Large intestine (tissue), 3 donors: ENCODE measurements at regions not wholly inside any gene's neighbourhood (a gene's known extent, or its start where the extent isn't known, plus 50 kb on each side); places are given as distances from the start of the nearest gene placed in this dataset.

Experiments
- DNase-seq, 2 donors: peaks; one replicate each; pipeline versions ENCODE4 v3.0.0 to v3.0.0-alpha.2; 2013
- H3K27ac ChIP-seq: one replicate; pipeline ENCODE4 v1.5.1; 2013; ENCODE audit warnings: low read length
- H3K27me3 ChIP-seq: 2 replicates; pipeline ENCODE4 v1.6.1; 2013; ENCODE audit warnings: low read length; ENCODE audit not compliant: control insufficient read depth, insufficient read depth
- H3K36me3 ChIP-seq: 2 replicates; pipeline ENCODE4 v1.6.1; 2013; ENCODE audit warnings: low read length; ENCODE audit not compliant: control insufficient read depth, insufficient read depth
- H3K4me1 ChIP-seq: one replicate; pipeline ENCODE4 v1.6.1; 2013; ENCODE audit warnings: low read length; ENCODE audit not compliant: control insufficient read depth, insufficient read depth
- H3K4me3 ChIP-seq: one replicate; pipeline ENCODE4 v1.5.1; 2013; ENCODE audit warnings: low read length
- H3K9me3 ChIP-seq: one replicate; pipeline ENCODE4 v1.6.1; 2013; ENCODE audit warnings: mild to moderate bottlenecking, low read depth, low read length, moderate library complexity; ENCODE audit not compliant: control insufficient read depth
- WGBS: methylation state at CpG from one replicate; pipeline ENCODE4 v1.1.5; 2013; ENCODE audit warnings: low lambda C conversion rate; ENCODE audit not compliant: insufficient coverage; 5-methylcytosine and 5-hydroxymethylcytosine counted together

DNA sequence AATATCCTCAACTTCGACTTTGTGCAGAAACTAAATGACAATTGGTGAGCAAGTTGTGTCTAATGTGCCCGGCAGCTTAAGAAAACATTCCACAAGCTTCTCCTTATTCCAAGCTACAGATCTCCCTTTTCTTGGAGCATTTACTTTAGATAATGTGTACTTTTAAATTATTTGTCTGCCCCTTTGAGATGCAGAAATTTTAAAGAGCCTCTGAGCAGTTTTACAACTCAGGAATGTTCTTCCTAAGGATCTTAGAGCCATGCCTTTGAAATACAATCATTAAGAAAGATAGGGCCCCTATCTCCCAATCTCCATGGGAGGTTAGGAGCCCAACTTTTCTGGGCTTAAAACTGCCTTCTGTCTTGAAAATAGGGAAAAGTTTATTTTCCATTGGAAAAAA, 723.7 kb upstream of the COX7C start:
- Histone ChIP-seq H3K4me1 (no peaks in the 10 kb centered on the region), H3K27me3 (no peaks in the 10 kb centered on the region), H3K9me3 (no peaks in the 10 kb centered on the region), H3K4me3 (no peak overlapping the region), H3K36me3 (no peaks in the 10 kb centered on the region), H3K27ac (no peak overlapping the region)
- no CpG with 5 or more reads among the region's 2 CpGs for WGBS
- no peak for DNase-seq

DNA sequence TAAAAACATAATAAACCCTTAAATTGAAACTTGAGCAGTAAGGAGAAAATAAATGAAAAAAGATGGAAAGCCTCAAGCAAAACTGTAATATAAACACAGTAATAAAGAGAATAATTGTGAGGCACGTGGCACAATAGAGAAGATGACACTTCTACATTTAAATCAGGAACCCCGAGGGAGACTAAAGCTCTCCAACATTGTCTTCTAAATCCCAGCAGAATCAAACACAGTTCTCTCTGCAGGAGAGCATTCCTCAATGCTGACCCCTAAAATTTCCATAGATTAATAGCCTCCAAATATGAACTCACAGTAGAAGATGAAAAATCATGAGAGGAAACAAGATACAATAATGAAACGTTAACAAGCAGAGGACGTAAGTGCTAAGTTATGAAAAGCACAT, 721.2 kb upstream of the COX7C start:
- WGBS = 75% methylated on average over 2 of the region's 4 CpGs
- Histone ChIP-seq H3K36me3 (no peaks in the 10 kb centered on the region), H3K27ac (no peak overlapping the region), H3K27me3 (no peaks in the 10 kb centered on the region), H3K4me3 (no peak overlapping the region), H3K4me1 (no peaks in the 10 kb centered on the region), H3K9me3 (no peaks in the 10 kb centered on the region)
- no peak for DNase-seq

DNA sequence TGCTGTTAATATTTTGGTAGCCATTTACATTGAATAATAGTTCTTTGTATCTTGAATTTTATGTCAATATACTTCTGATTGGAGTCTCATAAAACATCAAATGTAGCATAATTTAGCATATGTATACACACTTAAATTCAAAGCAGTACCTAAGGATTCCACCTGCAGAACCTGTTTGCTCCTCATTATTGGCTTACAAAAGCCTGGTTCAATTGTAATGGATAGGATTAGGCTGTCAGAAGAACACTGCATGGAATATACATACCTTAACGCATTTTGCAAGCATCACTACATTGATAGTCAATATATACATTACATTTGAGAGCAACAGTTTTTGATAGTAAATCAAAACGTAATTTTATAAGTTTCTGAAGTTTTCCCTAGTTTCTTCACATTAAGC, 711.3 kb upstream of the COX7C start:
- H3K4me3 ChIP-seq = no peak overlapping the region
- no peaks in the 10 kb centered on the region for H3K9me3 ChIP-seq
- no peaks in the 10 kb centered on the region for H3K4me1 ChIP-seq
- DNase-seq = no peak
- no peaks in the 10 kb centered on the region for H3K36me3 ChIP-seq
- H3K27ac ChIP-seq = no peak overlapping the region
- 57% methylated on average over 1 of the region's 2 CpGs for WGBS
- H3K27me3 ChIP-seq = no peaks in the 10 kb centered on the region

DNA sequence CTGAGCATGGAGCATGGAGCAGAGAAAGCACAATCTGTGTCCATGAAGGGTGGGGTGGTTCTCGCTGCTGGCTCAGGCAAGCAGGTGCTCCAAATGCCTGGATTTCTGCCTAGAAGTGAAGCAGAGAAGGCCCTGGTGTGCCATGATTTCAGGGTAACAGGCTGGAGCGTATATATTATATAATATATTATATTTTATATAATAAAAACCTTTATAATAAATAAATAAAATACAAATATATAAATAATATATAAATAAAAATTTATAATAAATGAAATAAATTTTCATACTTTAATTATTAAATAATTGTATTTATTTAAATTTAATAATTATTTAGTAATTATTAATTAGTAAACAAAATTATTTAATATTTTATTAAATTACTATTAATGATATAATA, 707.4 kb upstream of the COX7C start:
- no peaks in the 10 kb centered on the region for H3K36me3 ChIP-seq
- H3K4me1 ChIP-seq = no peaks in the 10 kb centered on the region
- no peak overlapping the region for H3K4me3 ChIP-seq
- H3K27me3 ChIP-seq = no peaks in the 10 kb centered on the region
- no peak overlapping the region for H3K27ac ChIP-seq
- H3K9me3 ChIP-seq = no peaks in the 10 kb centered on the region
- WGBS = no CpG with 5 or more reads among the region's 2 CpGs
- no peak for DNase-seq

DNA sequence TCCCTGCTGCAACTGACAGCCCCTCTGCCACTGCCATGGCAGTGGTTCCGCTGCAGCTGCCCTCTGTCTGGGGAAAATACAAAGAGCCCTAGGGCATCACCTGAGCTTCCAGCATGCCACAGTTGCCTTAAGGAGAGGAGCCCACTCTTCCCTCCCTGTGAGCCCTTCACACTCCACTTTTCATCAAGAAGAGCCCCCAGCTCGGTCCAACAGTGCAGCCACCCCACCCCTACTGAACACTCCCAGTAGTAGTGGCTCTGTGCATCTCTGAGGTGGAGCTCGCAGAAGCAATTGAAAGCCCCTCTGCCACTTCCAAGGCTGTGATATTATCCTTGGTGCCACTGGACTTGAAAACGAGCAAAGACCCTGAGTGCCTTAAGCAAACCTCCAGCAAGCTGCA, 696.8 kb upstream of the COX7C start:
- Histone ChIP-seq H3K4me3 (no peak overlapping the region), H3K27me3 (no peaks in the 10 kb centered on the region), H3K27ac (no peak overlapping the region), H3K4me1 (no peaks in the 10 kb centered on the region), H3K9me3 (peaks cover 4% of the 10 kb centered on the region), H3K36me3 (no peaks in the 10 kb centered on the region)
- no CpG with 5 or more reads among the region's 4 CpGs for WGBS
- DNase-seq = no peak

DNA sequence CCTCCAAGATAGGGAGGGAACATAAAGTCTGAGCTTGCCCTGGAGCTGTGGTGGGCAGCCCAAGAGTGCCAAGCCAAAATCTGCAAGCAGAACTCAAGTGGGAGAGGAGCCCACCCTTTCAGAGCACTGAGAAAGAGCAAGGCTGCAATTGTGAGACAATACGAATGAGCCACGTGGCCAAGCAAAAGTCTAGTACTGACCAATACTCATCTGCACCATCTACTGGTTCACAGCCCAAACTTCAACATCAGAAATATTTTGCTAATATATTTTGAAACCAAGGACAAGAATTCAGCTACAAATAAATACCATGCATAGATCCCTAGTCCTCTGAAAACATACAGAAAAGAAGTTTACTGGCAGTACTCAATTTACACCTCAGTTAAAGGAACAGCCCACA, 696.2 kb upstream of the COX7C start:
- no CpG with 5 or more reads among the region's 2 CpGs for WGBS

DNA sequence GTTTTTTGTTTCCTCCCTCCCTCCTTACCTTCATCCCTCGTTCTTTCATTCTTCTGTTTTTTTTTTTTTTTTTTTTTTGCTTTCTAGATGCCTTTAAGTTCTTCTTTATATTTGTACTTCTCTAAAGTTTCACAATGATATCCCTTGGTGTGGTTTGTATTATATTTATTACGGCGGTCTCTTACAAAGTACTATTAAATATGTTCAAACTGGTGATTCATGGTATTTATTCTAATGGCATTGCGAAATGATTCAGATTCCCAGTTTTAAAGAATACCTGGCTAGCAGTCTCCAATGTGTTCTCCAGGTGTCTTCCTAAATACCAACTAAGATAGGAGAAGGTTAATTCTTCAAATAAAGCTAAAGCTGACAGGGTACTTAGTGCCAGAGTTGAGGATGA, 690.1 kb upstream of the COX7C start:
- no peak overlapping the region for H3K27ac ChIP-seq
- DNase-seq = no peak
- H3K4me3 ChIP-seq = no peak overlapping the region
- no peaks in the 10 kb centered on the region for H3K4me1 ChIP-seq
- peaks cover 4% of the 10 kb centered on the region for H3K9me3 ChIP-seq
- WGBS = 94% methylated on average over 3 of the region's 4 CpGs
- no peaks in the 10 kb centered on the region for H3K36me3 ChIP-seq
- H3K27me3 ChIP-seq = no peaks in the 10 kb centered on the region

More for the DNA sequence above, 696.2 kb upstream of the COX7C start:
- H3K4me3 ChIP-seq = no peak overlapping the region
- H3K27ac ChIP-seq = no peak overlapping the region
- no peaks in the 10 kb centered on the region for H3K4me1 ChIP-seq
- H3K27me3 ChIP-seq = no peaks in the 10 kb centered on the region
- no peaks in the 10 kb centered on the region for H3K36me3 ChIP-seq
- DNase-seq = no peak
- H3K9me3 ChIP-seq = peaks cover 4% of the 10 kb centered on the region

DNA sequence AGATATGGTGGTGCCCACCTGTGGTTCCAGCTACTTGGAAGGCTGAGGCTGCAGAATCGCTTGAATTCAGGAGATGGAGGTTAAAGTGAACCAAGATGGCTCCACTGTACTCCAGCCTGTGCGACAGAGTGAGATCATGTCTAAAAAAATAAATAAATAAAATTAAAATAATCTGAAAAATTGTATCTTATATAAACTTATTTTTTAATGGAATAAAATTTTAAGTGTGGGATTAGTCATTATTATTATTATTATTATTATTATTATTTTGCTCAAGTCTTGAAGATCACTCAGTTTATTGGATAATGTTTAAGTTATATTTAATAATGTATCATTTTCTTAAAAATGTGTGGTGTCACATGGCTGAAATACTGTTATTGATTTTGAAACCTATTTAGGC, 688.0 kb upstream of the COX7C start:
- Histone ChIP-seq H3K27me3 (no peaks in the 10 kb centered on the region), H3K9me3 (peaks cover 4% of the 10 kb centered on the region), H3K4me3 (no peak overlapping the region), H3K27ac (no peak overlapping the region), H3K36me3 (no peaks in the 10 kb centered on the region), H3K4me1 (no peaks in the 10 kb centered on the region)
- no peak for DNase-seq
- no CpG with 5 or more reads among the region's 2 CpGs for WGBS

DNA sequence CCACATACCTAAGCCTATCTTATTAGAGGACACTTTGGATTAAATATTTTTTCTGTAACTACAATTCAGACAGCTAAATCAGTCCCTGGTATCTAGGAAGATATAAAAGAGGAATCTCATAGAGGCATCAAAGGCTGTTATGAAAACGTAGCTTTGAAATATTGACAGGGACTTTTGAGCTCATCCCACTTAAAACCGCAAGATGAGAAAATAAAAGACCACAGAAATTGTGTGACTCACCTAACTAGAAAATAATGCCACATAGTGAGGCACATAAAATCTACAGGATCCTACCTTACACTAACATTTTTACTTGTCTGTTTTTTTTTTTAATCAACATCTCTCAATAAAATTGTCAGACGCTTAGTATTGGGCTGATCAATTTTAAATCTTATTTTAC, 686.5 kb upstream of the COX7C start:
- no peak for DNase-seq
- H3K27me3 ChIP-seq = no peaks in the 10 kb centered on the region
- H3K9me3 ChIP-seq = no peaks in the 10 kb centered on the region
- no peak overlapping the region for H3K4me3 ChIP-seq
- WGBS = 85% methylated on average over 3 of the region's 3 CpGs
- H3K27ac ChIP-seq = no peak overlapping the region
- H3K4me1 ChIP-seq = no peaks in the 10 kb centered on the region
- no peaks in the 10 kb centered on the region for H3K36me3 ChIP-seq

DNA sequence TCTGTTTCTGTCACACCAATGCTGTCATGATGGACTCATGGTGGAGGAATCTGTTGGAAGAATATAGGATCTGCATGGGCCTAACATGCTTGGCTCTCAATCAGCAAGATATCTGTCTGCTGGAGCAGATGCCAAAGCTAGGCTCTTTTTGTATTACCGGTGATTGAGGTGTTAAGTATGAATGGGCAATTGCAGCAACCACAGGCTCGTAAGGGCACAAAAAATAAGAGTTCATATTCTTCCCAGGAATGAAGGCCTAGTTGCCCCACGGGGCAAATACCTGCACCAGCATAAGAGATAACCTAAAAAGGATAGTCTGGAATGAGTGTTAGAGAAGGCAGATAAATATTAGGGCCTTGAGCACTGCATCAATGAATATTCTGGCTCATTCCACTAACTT, 679.5 kb upstream of the COX7C start:
- Histone ChIP-seq H3K36me3 (no peaks in the 10 kb centered on the region), H3K27ac (no peak overlapping the region), H3K4me3 (no peak overlapping the region), H3K4me1 (no peaks in the 10 kb centered on the region), H3K27me3 (no peaks in the 10 kb centered on the region), H3K9me3 (no peaks in the 10 kb centered on the region)
- DNase-seq = no peak
- no CpG with 5 or more reads among the region's 3 CpGs for WGBS

DNA sequence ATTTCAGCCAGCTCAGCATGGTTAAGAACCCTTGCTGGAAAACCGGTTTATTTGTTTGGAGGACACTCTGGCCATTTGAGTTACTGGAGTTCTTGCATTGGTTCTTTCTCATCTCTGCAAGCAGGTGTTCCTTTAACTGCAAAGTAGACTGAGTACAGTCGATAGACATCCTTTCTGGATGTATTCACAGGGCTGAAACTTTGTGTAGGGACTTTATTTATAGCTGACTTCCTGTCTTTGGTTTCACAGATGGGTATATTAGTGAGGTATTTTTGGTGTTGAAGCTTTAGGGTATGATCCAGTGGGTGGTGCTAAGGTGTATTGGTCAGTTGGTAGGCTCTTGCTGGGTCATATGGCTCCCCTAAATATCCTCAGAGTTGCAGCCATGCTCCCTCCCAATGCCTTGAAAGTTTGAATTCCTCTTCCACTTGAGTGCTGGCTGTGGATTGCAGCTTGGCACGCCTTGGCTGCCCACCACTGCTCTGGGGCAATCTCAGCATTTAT, 666.0 kb upstream of the COX7C start:
- no peak for DNase-seq
- Histone ChIP-seq H3K9me3 (no peaks in the 10 kb centered on the region), H3K36me3 (no peaks in the 10 kb centered on the region), H3K27ac (no peak overlapping the region), H3K4me1 (no peaks in the 10 kb centered on the region), H3K27me3 (no peaks in the 10 kb centered on the region), H3K4me3 (no peak overlapping the region)
- no CpG with 5 or more reads among the region's 3 CpGs for WGBS
